ENCODE measurements at regions not wholly inside any gene's neighbourhood (a gene's known extent, or its start where the extent isn't known, plus 50 kb on each side); places are given as distances from the start of the nearest gene placed in this dataset.

DNA sequence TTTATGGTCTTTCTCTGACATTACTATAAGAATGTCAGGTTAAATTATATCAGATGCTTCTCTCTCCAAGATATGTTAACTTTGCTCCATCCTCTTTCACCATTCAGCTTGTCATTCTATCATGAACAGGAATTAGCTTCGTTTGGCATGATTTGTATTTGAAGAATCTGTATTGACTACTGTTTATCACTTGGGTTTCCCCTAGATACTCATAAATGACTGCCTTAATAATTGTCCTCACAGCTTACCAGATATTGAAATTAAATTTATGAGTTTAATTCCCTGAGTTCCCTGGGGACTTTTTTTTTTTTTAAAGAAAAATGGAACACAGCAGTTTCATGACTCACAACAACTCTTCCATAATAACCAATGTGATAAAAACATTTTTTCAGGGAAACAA lies 76.2 kb upstream of the EOLA2 start:
- TF ChIP-seq, protein P1, sequence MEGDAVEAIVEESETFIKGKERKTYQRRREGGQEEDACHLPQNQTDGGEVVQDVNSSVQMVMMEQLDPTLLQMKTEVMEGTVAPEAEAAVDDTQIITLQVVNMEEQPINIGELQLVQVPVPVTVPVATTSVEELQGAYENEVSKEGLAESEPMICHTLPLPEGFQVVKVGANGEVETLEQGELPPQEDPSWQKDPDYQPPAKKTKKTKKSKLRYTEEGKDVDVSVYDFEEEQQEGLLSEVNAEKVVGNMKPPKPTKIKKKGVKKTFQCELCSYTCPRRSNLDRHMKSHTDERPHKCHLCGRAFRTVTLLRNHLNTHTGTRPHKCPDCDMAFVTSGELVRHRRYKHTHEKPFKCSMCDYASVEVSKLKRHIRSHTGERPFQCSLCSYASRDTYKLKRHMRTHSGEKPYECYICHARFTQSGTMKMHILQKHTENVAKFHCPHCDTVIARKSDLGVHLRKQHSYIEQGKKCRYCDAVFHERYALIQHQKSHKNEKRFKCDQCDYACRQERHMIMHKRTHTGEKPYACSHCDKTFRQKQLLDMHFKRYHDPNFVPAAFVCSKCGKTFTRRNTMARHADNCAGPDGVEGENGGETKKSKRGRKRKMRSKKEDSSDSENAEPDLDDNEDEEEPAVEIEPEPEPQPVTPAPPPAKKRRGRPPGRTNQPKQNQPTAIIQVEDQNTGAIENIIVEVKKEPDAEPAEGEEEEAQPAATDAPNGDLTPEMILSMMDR (IDR thresholded peaks at IDR 0.05): no peak
- no peak for DNase-seq (ENCODE audit: low spot score)
- H3K27ac ChIP-seq: no peak overlapping the region
- H3K4me3 ChIP-seq: no peak overlapping the region
- no peaks in the 10 kb centered on the region for H3K4me1 ChIP-seq
- H3K36me3 ChIP-seq: no peaks in the 10 kb centered on the region
- no peaks in the 10 kb centered on the region for H3K9me3 ChIP-seq
- H3K27me3 ChIP-seq: no peaks in the 10 kb centered on the region

DNA sequence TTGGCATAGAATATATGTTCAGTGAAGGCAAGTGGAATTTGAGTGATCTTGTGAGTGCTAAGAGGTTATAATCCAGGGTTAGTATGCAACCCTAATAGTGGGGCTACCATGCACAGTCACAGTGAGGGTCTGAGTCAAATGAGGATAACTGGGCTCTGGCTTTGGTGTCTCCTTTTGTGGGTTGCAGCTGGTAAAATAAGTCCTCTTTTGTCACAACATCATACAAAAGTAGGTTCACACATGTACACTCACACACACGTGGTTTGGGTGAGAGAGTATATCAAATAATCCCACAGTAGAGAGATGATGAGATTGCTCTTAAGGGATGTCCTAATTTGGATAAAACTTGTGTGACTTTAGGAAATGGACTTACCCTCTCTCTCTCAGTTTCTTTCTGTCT lies 79.6 kb upstream of the EOLA2 start:
- H3K4me3 ChIP-seq: no peak overlapping the region
- TF ChIP-seq, protein P1 (IDR thresholded peaks at IDR 0.05): no peak
- H3K27ac ChIP-seq: no peak overlapping the region
- no peaks in the 10 kb centered on the region for H3K4me1 ChIP-seq
- H3K36me3 ChIP-seq: no peaks in the 10 kb centered on the region
- no peak for DNase-seq (ENCODE audit: low spot score)
- peaks cover 0 to 3% of the 10 kb centered on the region in 2 donors for H3K27me3 ChIP-seq
- no peaks in the 10 kb centered on the region for H3K9me3 ChIP-seq

GRCh38 chrX:150018931-150019361 lies 80.7 kb upstream of the EOLA2 start:
- TF ChIP-seq, protein P1 (IDR thresholded peaks at IDR 0.05): no peak
- no peak for DNase-seq (ENCODE audit: low spot score)
- H3K4me1 ChIP-seq: no peaks in the 10 kb centered on the region
- no peaks in the 10 kb centered on the region for H3K36me3 ChIP-seq
- H3K4me3 ChIP-seq: no peak overlapping the region
- peaks cover 0 to 3% of the 10 kb centered on the region in 2 donors for H3K27me3 ChIP-seq
- no peaks in the 10 kb centered on the region for H3K9me3 ChIP-seq
- H3K27ac ChIP-seq: no peak overlapping the region

- no peaks in the 10 kb centered on the region for H3K27me3 ChIP-seq
- TF ChIP-seq, protein P1 (IDR thresholded peaks at IDR 0.05): no peak
- peaks cover 0 to 8% of the 10 kb centered on the region in 2 donors for H3K9me3 ChIP-seq
- no peaks in the 10 kb centered on the region for H3K36me3 ChIP-seq
- H3K27ac ChIP-seq: no peak overlapping the region
- H3K4me3 ChIP-seq: no peak overlapping the region
- no peaks in the 10 kb centered on the region for H3K4me1 ChIP-seq
- DNase-seq (ENCODE audit: low spot score): no peak
Measured at GRCh38 chrX:150028692-150029091, 90.4 kb upstream of the EOLA2 start.

DNA sequence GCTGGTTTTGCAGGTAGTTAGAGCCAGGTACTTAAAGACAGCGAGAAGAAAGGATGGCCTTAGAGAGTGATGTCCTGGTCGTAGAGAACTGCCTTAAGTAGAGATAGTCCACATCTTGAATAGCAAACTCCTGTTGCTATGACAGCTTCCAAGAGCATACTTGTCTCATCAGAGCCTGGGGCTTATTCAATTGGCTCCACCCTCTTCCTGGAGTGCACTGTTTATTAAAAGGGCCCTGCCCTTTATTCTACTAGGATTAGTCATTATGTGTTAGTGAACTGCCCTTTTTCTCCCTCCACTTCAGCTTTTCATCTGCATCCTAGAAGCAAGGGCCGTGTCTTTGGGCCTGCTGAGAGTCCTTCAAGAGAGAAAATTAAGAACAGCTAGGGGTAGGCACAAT lies 94.5 kb upstream of the EOLA2 start:
- TF ChIP-seq, protein P1 (IDR thresholded peaks at IDR 0.05): no peak
- no peaks in the 10 kb centered on the region for H3K36me3 ChIP-seq
- H3K27ac ChIP-seq: no peak overlapping the region

DNA sequence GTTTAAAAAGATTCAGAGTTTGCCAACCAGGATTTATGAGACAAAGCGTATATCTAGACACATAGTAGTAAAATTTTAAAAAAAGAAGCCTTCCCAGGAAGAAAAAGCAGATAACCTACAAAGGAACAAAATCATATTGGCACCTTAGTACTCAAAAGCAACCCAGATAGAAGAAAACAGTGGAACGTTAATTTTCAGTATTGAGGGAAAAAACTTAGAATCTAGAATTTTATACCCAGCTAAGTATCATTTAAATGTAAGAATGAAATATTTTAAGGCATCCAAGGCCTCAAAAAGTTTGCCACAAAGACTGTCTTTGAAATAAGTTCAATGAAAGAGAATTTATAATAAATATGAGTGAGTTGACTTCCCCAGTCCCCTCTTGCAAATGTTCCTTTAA lies 96.5 kb upstream of the EOLA2 start:
- no peak overlapping the region for H3K4me3 ChIP-seq
- H3K9me3 ChIP-seq: peaks cover 0 to 16% of the 10 kb centered on the region in 2 donors
- no peaks in the 10 kb centered on the region for H3K36me3 ChIP-seq
- H3K4me1 ChIP-seq: peaks cover 0 to 7% of the 10 kb centered on the region in 2 donors
- DNase-seq (ENCODE audit: low spot score): no peak
- TF ChIP-seq, protein P1 (IDR thresholded peaks at IDR 0.05): no peak
- no peak overlapping the region for H3K27ac ChIP-seq
- H3K27me3 ChIP-seq: no peaks in the 10 kb centered on the region

More for the DNA sequence above, 94.5 kb upstream of the EOLA2 start:
- DNase-seq (ENCODE audit: low spot score): no peak
- H3K27me3 ChIP-seq: no peaks in the 10 kb centered on the region
- H3K4me1 ChIP-seq: peaks cover 0 to 7% of the 10 kb centered on the region in 2 donors
- peaks cover 0 to 16% of the 10 kb centered on the region in 2 donors for H3K9me3 ChIP-seq
- H3K4me3 ChIP-seq: no peak overlapping the region
